MV-4-11 (cell line): ENCODE measurements at regions not wholly inside any gene's neighbourhood (a gene's known extent, or its start where the extent isn't known, plus 50 kb on each side); places are given as distances from the start of the nearest gene placed in this dataset.
A peak's percentile ranks its signal among the peaks of the same experiment; 100 is the strongest.

Source experiments
- DNase-seq: peaks from one replicate; lab custom pipeline; 2025; lab: John Stamatoyannopoulos, UW

DNA sequence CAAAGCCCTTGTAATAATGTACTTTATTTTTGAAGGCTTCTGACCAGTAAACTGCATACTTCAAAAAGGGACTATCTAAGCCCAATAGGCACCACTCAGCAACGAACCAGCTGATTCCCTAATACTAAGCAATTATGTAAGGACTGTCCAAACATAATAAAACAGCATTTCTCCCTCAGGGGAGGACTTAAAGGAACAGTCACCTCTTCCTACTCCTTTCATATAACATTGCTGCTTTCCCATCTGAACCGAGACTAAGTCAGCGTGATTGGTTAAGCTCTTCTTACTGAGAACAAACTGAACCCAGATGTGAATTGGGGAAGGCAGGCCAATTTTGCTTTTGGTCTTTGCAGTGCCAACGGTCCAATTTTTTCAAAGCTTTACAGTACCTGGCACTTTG is 420.0 kb downstream of the METTL15 start:
- no peak for DNase-seq

DNA sequence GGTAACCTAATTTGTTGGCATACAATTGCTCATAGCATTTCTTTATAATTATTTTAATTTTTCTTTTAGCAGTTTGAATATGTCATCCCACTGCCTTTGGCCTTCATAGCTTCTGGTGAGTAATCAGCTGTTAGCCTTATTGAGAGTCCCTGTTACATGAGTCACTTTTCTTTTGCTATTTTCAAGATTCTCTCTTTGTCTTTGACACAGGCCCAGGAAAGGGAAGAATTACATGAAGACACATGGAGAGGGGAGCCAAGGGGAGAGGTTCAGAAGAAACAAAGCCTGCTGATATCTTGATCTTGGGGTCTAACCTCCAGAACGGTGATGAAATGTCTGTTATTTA is 418.2 kb downstream of the METTL15 start:
- DNase-seq, result peak; percentile 37

DNA sequence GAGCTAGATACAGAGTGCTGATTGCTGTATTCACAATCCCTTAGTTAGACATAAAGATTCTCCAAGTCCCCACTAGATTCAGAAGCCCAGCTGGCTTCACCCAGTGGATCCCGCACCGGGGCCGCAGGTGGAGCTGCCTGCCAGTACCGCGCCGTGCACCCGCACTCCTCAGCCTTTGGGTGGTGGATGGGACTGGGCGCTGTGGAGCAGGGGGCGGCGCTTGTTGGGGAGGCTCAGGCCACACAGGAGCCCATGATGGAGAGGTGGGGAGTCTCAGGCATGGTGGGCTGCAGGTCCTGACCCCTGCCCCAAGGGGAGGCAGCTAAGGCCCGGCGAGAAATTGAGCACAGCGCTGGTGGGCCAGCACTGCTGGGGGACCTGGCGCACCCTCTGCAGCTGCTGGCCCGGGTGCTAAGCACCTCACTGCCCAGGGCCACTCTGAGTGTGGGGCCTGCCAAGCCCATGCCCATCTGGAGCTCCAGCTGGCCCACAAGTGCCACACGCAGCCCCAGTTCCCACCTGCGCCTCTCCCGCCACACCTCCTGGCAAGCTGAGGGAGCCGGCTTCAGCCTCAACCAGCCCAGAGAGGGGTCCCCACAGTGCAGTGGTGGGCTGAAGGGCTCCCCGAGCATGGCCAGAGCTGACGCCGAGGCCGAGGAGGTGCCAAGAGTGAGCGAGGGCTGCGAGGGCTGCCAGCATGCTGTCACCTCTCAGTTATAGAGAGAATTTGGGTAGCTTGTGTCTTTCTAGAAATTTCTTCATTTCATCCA is 417.6 kb downstream of the METTL15 start:
- DNase-seq, result no peak

DNA sequence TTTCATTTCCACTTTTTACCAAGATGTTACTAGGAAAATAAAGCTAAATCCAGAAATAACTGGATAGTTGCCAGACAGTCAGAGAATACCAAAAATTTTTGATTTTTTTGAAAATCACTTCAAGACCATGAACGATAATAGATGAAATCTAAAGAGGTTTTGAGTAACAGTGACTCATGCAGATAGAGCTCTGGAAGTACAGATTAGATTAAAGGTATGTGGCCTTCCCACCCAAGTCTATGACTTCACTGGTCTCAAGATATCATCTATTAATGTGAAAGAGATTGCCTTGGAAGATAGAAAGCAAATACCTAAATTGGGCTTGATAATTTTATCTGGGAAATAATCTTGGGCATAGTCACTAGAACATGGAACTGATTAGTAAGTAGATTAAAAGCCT is 415.9 kb downstream of the METTL15 start:
- DNase-seq, result no peak

DNA sequence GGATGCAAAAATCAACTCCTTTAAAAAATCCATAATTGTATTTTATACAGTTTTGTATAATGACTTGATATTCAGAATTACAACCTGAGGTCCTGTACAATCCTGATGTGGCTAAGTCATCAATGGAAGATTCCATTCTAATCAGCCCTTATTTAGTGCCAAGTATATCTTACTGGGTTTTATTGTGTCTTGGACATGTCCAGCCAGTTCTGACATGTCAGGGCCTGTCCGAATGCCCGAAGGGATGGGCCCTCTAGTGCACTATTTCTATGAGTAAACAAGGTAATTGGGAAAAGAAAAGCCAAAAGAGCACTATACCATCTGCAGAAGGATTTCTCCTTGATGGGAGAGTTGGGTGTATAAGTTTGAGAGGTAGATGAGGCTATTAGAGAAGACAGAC is 412.9 kb downstream of the METTL15 start:
- DNase-seq, result no peak

DNA sequence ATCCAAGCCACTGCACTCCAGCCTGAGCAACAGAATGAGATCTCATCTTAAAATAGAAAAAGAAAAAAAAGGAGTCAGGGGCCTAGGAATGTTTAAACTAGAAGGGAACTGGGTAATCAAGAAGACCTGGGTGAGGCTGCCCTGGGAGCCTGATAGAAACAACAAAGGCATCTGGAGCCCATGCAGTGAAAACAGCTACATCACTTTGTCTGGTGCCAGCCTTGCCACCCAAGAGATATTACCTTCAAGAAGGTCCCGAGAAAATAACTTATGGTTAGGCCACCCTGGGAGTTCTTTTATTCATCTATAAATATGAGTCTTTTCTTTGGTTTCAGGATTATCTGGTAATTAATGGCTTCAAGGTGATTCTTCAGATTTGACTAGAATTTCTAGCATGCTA is 412.1 kb downstream of the METTL15 start:
- DNase-seq, result no peak

DNA sequence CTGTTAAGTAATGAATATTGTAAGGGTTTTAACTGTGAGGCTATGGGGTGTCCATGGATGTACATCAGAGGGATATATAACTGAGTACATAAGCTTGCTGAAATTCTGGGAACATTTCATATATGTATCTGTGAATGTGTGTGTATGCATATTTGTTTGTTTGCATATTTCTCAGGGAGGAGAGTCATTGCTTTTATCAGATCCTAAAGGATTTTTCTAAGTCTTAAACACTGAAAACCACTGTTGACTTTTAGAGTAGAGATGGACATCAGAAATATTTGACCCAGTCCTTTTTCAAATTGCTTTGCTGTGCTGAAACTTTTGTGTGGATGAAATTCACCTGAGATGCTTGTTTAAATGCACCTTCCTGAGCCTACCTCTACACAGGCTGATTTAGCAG is 410.6 kb downstream of the METTL15 start:
- no peak for DNase-seq

DNA sequence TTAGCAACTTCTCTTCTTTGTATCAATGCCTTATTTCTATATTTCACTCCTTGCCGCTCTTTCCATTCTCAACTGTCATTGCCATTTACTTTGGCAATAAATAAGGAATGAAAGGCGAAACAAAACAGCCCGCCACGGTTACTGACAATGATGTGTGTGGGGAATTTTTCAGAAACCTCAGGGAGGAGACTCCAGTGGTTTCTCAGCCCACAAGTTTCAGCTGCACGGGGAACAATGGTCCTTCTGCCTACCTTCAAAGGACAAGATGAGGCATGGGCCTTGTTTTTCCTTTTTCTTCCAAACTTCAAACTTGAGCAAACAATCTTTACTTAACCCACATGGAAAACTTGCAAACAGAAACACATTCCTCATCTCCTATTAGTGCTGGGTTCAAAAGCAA is 409.4 kb downstream of the METTL15 start:
- no peak for DNase-seq

DNA sequence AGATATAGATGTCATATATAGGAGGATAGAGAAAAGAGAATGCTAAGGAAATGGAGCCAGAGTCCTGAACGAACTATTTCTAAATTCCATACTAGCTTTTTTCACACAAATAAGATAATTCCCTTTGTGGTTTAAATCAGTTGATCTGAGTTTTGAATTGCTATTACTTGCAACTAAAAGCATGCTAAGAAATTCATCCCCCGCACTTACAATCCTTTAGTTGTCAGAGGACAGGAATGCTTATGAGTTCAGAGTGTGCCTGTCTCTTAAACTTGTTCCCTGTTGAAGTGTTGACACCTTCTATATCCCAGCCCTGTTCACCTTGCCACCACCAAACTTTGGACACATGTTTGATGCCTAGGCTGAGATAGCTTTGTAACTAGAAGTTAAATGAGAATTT is 406.2 kb downstream of the METTL15 start:
- DNase-seq, result no peak

DNA sequence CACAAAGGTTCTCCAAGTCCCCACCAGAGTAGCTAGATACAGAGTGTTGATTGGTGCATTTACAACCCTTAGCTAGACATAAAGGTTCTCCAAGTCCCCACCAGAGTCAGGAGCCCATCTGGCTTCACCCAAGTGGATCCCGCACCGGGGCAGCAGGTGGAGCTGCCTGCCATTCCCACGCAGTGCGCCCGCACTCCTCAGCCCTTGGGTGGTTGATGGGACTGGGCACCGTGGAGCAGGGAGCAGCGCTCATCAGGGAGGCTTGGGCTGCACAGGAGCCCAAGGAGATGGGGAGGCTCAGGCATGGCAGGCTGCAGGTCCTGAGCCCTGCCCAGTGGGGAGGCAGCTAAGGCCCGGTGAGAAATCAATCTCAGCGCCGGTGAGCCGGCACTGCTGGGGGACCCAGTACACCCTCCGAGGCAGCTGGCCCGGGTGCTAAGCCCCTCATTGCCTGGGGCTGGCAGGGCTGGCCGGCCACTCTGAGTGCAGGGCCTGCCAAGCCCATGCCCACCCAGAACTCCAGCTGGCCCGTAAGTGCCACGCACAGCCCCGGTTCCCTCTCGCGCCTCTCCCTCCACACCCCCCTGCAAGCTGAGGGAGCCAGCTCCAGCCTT is 404.1 kb downstream of the METTL15 start:
- no peak for DNase-seq

DNA sequence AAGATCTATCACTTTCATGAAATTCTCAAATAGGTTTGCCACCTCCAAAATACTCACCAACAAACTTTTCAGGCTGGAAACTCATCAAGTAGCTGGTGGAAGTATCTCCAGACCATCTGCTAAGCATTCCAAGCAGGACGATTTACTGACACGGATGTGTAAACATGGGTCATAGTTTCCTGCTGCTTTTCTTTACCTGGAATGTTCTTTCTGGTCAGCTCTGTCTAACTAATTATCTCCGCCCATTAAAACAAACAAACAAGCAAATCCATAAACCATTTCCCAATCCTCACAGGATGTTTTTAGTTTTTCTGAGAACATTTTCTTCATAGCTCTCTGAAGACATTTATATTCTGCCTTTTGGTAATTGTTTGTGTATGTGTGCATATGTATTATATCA is 397.0 kb downstream of the METTL15 start:
- DNase-seq, result no peak

DNA sequence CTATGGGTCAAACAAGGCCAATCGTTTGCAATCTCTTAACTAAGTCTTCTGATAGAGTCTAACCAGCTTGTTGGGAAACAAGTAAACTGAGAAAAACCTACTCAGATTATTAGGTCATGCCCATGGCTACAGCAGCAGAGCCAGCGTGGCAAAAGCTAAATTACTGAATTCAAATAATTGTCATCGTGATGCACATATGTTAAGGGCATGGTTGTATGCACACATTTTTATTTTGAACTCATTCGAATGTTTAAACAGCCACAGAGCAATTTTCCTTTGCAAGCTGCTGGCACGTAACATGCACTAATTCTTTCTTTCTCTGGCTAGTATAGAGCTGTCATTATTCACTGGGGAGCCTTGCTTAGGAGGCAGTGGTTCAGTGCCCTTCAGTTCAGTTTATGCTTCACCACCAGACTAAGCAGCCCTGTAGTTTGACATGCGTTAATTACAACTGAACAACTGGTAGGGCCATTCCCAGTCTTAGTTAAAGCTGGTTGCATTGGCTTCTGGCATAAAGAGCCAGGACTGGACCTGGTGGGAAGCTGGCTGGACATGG is 396.4 kb downstream of the METTL15 start:
- DNase-seq, result no peak

DNA sequence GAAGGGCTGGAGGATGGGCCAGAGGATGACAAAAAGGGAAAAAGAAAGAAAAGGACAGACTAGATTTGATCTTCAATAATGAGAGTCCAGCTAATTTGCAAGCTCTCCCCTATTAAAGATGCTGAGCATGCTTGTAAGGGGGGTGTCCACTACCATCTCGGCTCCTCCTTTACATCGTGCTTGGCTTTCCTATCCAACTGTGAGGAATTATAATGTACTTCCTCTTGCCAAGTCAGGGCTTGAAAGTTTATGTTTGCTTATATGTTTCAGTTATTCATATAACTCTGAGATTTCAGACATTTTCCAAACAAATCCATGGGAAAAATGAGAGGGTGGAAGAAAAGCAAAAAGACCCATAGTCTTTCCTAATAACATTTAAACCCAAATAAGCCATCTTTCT is 387.1 kb downstream of the METTL15 start:
- no peak for DNase-seq

DNA sequence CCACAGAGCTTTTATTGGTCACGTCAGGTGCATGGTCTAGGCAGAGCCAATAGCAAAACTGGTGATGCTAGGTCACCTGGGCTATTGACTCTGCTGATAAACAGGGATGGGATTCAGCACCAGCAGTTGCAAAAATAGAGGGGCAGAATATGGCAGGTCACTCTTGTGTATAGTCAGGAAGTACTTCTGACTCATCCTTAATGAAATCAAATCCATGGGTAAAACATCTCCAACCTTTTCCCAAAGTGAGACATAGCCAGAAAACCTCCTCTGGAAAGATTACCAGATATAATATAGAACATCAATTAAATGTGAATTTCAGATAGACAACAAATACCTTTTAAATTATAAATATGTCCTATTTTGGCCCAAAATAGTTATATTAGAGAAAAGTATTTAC is 383.2 kb downstream of the METTL15 start:
- no peak for DNase-seq

DNA sequence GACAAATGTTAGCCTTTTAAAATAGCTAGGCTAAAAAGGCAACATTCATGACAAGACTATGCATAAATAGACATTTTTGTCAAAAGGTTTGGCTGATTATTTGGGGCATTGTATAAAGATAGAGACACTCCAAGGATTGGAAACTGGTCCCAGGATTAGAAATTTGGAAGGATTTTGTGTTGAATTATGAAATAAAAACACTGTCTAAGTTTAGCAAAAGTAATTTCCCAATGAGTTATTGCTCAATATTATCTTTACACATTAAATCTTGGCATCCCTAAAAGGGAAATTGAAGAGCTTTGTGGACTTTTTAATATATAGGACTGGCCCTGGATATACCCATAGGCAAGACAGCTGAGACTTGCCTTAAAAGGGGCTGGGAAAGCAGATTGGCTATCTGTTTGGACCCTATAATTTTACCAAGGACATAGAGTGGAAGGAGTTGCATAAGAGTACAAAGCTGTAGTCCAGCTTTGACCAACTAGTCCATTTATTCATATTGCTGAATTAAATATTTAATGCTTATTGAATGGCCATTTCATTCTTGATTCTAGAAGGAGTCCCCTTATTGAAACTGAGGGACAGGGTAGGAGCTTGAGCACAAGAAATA is 382.7 kb downstream of the METTL15 start:
- DNase-seq, result no peak

DNA sequence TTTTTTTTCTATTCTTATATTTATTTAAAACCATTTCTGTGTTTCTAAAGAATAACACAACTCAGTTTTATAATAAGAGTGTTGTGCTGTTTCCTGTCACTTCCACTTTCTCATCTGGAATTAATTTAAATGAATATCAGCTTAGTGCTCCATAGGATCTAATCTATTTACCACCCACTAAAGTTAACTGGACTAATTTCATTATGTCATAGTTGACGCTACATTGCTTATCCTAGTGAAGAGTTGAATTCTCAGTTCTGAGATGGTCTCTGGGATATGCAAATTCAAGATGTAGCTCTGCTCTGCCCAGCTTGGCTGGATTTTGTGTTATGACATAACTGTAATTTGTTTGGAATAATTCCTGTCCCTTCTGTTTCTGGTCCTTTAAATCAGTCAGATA is 380.1 kb downstream of the METTL15 start:
- DNase-seq, result no peak

DNA sequence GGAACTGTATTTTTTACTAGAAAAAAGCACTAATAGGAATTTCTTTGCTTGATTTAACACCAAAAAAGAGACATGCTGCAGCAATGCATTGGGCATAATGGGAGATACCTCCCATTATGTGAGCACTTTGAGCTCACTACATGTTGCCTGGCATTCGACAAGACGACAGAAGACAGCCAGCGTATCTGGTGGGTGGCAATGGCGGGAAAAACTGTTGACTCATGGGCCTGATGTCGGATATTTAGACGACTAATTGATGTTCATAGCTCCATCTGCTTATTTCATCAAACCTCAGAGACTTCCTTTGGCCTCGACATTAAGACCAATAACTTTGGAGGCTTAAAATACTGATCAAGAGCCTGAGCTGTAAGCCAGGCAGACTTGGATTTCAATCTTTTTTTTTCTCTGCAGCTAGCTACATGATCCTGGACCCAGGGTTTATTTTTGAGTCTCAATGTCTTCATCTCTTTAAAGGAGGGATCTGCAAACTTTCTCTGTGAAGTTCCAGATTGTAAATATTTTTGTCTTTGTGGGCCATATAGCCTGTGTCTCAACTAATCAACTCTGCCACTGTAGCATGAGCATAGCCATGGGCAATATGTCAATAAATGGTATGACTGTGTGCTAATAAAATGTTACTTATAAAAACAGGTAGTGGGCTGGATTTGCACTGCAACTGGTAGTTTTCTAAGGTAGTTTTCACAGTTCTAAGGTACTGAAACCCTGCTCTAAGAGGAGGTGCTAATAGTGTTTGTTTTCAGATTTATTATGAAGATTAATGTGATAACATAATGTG is 375.1 kb downstream of the METTL15 start:
- DNase-seq, result no peak

DNA sequence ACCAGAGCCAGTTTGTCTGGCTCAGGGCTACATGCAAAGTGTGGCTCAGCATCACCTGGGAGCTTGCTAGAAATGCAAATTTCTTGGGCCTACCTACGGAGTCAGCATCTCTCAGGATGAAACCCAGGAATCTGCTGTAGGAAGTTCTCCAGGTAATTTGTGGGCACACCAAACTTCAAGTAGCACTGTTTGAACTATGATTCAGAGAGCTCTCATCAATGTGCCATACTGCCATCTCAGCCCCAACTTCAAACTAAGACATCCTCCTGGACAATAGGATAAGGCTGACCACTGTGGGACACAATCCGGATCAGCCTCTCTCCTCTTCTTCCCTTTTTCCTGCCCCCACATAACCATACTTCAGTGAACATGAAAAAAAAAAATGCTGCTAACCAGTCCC is 374.5 kb downstream of the METTL15 start:
- DNase-seq, result no peak

DNA sequence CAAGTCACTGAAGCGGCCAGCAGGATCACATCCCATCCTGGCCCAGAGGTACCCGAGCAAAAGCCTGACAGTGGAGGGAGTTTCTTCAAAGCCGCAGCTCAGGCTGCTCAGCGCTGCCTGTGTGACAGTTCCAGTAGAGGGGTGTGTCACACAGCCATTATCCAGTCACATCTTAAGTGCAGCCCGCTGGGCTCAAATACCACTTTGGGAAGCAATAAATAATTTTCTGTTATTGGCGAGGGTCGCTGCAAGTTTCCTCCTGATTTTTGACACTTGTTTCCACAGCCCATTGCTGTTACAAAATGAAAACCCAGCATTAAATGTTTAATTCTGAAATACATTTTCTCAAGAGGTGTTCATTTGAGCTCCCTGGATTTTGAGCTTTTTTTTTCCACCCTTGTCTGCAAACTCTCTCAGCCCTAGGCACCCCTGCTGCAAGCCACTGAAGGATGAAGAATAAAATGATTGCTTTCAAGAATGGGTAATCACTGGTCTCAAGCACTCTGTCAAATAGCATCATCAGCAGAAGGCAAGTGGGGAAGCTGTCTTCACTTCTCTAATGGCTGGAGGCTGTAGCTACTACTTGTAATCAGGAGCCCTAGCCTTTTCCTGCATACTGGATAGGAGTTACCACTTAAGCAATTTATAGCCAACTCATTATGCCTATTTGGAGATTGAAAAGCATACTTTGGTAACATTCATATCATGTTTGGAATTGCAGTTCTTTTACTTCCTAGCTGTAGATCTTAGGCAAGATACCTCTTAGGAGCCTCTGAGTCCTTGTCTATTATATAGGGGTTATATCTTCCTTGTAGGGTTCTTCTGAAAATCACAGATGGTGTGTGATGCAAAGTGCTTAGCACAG is 373.7 kb downstream of the METTL15 start:
- no peak for DNase-seq

DNA sequence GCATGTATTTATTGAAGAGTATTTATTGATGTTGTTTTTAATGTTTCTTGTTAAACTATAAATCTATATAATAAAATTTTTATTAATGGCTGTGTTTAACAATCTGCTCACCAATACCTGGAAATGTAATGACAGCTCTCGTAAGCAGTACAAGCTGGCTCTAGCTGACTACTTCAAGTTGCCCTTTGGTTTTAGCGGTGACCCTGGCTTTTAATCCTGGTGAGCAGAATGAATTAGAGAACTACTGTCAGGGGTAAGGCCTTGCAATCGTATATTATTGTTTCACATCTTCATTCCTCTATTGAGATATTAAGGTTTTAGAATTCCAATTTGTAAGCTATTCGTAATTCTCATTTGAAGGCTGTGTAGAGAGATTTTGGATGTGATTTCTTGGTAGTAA is 372.2 kb downstream of the METTL15 start:
- no peak for DNase-seq

DNA sequence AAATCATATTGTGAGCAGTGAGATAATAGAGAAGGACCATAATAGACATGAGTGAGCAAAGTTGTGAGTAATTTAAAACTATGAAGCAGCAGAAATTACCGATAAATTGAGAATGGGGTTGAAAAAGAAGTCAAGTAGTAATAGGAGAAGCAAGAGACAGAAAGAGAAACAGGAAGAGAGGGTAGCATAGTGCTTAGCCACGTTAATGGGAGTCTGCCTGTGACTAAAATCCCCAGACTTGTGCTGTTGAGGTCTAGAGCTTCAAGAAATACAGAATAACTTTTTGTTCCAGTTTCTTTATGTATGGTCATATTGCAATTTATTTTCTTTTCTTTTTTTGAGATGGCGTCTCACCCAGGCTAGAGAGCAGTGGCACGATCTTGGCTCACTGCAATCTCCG is 368.7 kb downstream of the METTL15 start:
- DNase-seq, result no peak

DNA sequence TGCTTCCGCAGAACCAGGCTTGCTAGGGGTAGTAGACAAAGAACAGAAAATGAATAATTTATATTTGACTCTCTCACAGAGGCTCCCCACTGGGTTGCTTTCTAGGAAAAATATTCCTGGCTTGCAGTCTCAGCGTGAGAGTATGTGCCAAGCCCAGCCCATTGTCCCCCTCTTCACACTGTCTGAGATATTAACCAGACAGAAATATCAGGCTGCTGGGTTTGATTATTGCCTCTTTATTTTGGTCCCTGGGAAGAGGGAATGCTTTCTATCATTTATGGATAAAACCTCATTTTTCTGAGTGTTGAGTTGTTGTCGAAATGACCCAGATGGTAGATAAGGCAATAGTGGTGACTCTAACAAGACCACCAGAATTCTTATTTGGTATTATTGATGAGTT is 367.9 kb downstream of the METTL15 start:
- DNase-seq, result no peak
